ENCODE measurements at regions not wholly inside any gene's neighbourhood (a gene's known extent, or its start where the extent isn't known, plus 50 kb on each side); places are given as distances from the start of the nearest gene placed in this dataset.

DNA sequence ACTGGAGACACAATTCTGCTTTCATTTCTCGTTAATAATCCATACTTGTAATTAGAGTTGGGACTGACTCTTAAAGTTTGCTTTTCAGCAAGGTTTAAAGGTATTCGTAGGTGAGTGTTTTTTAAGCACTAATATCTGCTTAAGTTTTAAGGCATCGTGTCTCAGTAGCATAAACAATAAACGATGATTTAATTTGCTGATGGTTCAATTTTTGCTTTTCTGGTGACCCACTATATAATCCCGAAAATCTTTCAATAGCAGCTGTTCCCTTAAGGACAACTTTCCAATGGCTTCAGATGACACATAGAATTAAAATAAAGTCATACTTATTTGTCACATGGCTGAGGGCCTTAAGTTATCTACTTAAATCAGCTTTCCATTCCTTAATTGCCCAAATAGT, 859.5 kb upstream of the SOX11 start:
- H4K20me1 ChIP-seq (ENCODE audit: insufficient read depth, low read length, poor library complexity, severe bottlenecking): no peaks in the 10 kb centered on the region
- no peaks in the 10 kb centered on the region for H3K79me2 ChIP-seq (ENCODE audit: insufficient read depth, low read length)
- no peak overlapping the region for H2AFZ ChIP-seq (ENCODE audit: low read length)
- no peaks in the 10 kb centered on the region for H3K9me3 ChIP-seq (ENCODE audit: insufficient read depth, low read depth, low read length)
- no peaks in the 10 kb centered on the region for H3F3A ChIP-seq (ENCODE audit: low read depth)
- no peak overlapping the region for H3K9ac ChIP-seq (ENCODE audit: low read depth, low read length, poor library complexity, severe bottlenecking)
- H3K36me3 ChIP-seq (ENCODE audit: insufficient read depth, low read length): no peaks in the 10 kb centered on the region
- no peak overlapping the region for H3K4me2 ChIP-seq (ENCODE audit: low read depth, low read length, poor library complexity, severe bottlenecking)
- TF ChIP-seq, protein P1, sequence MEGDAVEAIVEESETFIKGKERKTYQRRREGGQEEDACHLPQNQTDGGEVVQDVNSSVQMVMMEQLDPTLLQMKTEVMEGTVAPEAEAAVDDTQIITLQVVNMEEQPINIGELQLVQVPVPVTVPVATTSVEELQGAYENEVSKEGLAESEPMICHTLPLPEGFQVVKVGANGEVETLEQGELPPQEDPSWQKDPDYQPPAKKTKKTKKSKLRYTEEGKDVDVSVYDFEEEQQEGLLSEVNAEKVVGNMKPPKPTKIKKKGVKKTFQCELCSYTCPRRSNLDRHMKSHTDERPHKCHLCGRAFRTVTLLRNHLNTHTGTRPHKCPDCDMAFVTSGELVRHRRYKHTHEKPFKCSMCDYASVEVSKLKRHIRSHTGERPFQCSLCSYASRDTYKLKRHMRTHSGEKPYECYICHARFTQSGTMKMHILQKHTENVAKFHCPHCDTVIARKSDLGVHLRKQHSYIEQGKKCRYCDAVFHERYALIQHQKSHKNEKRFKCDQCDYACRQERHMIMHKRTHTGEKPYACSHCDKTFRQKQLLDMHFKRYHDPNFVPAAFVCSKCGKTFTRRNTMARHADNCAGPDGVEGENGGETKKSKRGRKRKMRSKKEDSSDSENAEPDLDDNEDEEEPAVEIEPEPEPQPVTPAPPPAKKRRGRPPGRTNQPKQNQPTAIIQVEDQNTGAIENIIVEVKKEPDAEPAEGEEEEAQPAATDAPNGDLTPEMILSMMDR (conservative IDR thresholded peaks at IDR 0.05; ENCODE audit: low read length): no peak
- TF ChIP-seq EZH2phosphoT487 (IDR thresholded peaks at IDR 0.05; ENCODE audit: borderline replicate concordance): no peak
- H3K4me1 ChIP-seq (ENCODE audit: insufficient read depth, low read length, poor library complexity, severe bottlenecking): no peaks in the 10 kb centered on the region
- no peaks in the 10 kb centered on the region for H3K9me2 ChIP-seq (replicated peaks; ENCODE audit: low read depth, low read length)
- no peaks in the 10 kb centered on the region for H3K27me3 ChIP-seq (ENCODE audit: insufficient read depth, low read length, poor library complexity, severe bottlenecking)
- H3K4me3 ChIP-seq (ENCODE audit: low read length, poor library complexity, severe bottlenecking): no peak overlapping the region

DNA sequence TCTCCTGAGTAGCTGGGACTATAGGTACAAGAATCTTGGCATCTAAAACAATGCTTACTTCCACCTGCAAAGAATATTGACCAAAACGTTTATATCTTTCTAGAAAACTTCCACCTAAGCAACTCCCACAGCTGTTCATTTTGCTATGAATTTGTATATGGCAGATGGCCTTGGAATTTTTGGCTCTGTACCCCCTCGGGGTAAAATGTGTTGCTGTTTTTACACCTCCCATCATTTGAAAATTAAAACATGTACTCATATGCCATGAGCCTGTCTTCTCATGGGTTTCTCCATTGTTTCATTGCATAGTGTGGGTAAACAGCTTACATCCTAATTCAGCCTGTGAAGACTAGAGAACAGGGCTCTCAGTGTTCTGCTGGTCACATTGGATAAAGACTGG, 853.6 kb upstream of the SOX11 start:
- no peak overlapping the region for H2AFZ ChIP-seq (ENCODE audit: low read length)
- no peaks in the 10 kb centered on the region for H3K9me3 ChIP-seq (ENCODE audit: insufficient read depth, low read depth, low read length)
- H3K9ac ChIP-seq (ENCODE audit: low read depth, low read length, poor library complexity, severe bottlenecking): no peak overlapping the region
- H3F3A ChIP-seq (ENCODE audit: low read depth): no peaks in the 10 kb centered on the region
- no peak for TF ChIP-seq EZH2phosphoT487 (IDR thresholded peaks at IDR 0.05; ENCODE audit: borderline replicate concordance)
- TF ChIP-seq, protein P1 (conservative IDR thresholded peaks at IDR 0.05; ENCODE audit: low read length): no peak
- no peaks in the 10 kb centered on the region for H4K20me1 ChIP-seq (ENCODE audit: insufficient read depth, low read length, poor library complexity, severe bottlenecking)
- H3K4me1 ChIP-seq (ENCODE audit: insufficient read depth, low read length, poor library complexity, severe bottlenecking): no peaks in the 10 kb centered on the region
- H3K4me2 ChIP-seq (ENCODE audit: low read depth, low read length, poor library complexity, severe bottlenecking): no peak overlapping the region
- no peaks in the 10 kb centered on the region for H3K36me3 ChIP-seq (ENCODE audit: insufficient read depth, low read length)
- H3K27me3 ChIP-seq (ENCODE audit: insufficient read depth, low read length, poor library complexity, severe bottlenecking): no peaks in the 10 kb centered on the region
- H3K4me3 ChIP-seq (ENCODE audit: low read length, poor library complexity, severe bottlenecking): no peak overlapping the region
- no peaks in the 10 kb centered on the region for H3K79me2 ChIP-seq (ENCODE audit: insufficient read depth, low read length)
- H3K9me2 ChIP-seq (replicated peaks; ENCODE audit: low read depth, low read length): no peaks in the 10 kb centered on the region

DNA sequence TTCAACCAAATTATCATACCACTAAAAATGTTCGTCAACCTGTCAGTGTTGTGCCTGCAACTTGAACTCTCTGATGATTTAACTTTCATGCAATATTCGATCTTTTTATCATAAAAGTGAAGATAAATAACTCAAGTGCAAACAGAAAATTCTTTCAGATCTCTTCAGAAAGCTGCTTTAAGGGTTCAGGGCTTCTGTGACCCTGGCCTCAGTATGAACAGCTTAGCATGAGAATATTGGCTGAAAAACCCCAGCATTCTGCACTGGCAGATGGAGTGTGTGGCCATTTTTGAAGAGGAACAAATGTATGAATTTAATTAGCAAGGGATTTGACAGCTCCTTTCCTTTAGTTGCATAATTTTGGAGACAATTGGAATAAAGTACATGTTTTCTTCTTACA, 851.4 kb upstream of the SOX11 start:
- Histone ChIP-seq H3K4me3 (ENCODE audit: low read length, poor library complexity, severe bottlenecking) (no peak overlapping the region), H3K27me3 (ENCODE audit: insufficient read depth, low read length, poor library complexity, severe bottlenecking) (no peaks in the 10 kb centered on the region)
- TF ChIP-seq EZH2phosphoT487 (IDR thresholded peaks at IDR 0.05; ENCODE audit: borderline replicate concordance): no peak
- TF ChIP-seq, protein P1 (conservative IDR thresholded peaks at IDR 0.05; ENCODE audit: low read length): no peak

More for the DNA sequence above, 851.4 kb upstream of the SOX11 start:
- Histone ChIP-seq H2AFZ (ENCODE audit: low read length) (no peak overlapping the region), H3K4me2 (ENCODE audit: low read depth, low read length, poor library complexity, severe bottlenecking) (no peak overlapping the region), H3K9me2 (replicated peaks; ENCODE audit: low read depth, low read length) (no peaks in the 10 kb centered on the region), H3K9me3 (ENCODE audit: insufficient read depth, low read depth, low read length) (no peaks in the 10 kb centered on the region), H3K4me1 (ENCODE audit: insufficient read depth, low read length, poor library complexity, severe bottlenecking) (no peaks in the 10 kb centered on the region), H3K79me2 (ENCODE audit: insufficient read depth, low read length) (no peaks in the 10 kb centered on the region), H3K36me3 (ENCODE audit: insufficient read depth, low read length) (no peaks in the 10 kb centered on the region), H3F3A (ENCODE audit: low read depth) (no peaks in the 10 kb centered on the region), H3K9ac (ENCODE audit: low read depth, low read length, poor library complexity, severe bottlenecking) (no peak overlapping the region), H4K20me1 (ENCODE audit: insufficient read depth, low read length, poor library complexity, severe bottlenecking) (no peaks in the 10 kb centered on the region)
